GM23338 (cell line): ENCODE measurements at regions not wholly inside any gene's neighbourhood (a gene's known extent, or its start where the extent isn't known, plus 50 kb on each side); places are given as distances from the start of the nearest gene placed in this dataset.

Experiments used
- ATAC-seq: fragments of 200-7000 bp; cut with Tn5 transposase; 3 replicates; pipeline ENCODE4 v1.9.1; 2020
- DNase-seq: peaks from one replicate; pipeline ENCODE4 v3.0.0-alpha.2; 2015; ENCODE audit warnings: low spot score
- H2AFZ ChIP-seq: fragments of 200-600 bp; sonication (generic); 2 replicates; pipeline ENCODE4 v1.8.0; 2016; ENCODE audit warnings: antibody characterized with exemption, mild to moderate bottlenecking, moderate library complexity
- H3F3A ChIP-seq: fragments of 200-600 bp; sonication (generic); replicated peaks from 2 replicates; pipeline ENCODE4 v1.8.0; 2017; ENCODE audit warnings: antibody characterized with exemption, mixed run types, low read depth
- H3K27ac ChIP-seq: fragments of 200-600 bp; sonication (generic); 2 replicates; pipeline ENCODE4 v1.6.1; 2016; ENCODE audit warnings: low read depth
- H3K27me3 ChIP-seq: fragments of 200-600 bp; sonication (generic); 2 replicates; pipeline ENCODE4 v1.8.0; 2016; ENCODE audit warnings: mild to moderate bottlenecking, mixed run types, moderate library complexity; ENCODE audit not compliant: insufficient read depth
- H3K36me3 ChIP-seq: fragments of 200-600 bp; sonication (generic); 2 replicates; pipeline ENCODE4 v1.8.0; 2016; ENCODE audit warnings: mild to moderate bottlenecking; ENCODE audit not compliant: insufficient read depth
- H3K4me1 ChIP-seq: fragments of 200-600 bp; sonication (generic); 2 replicates; pipeline ENCODE4 v1.8.0; 2016; ENCODE audit warnings: mild to moderate bottlenecking, moderate library complexity; ENCODE audit not compliant: insufficient read depth
- H3K4me2 ChIP-seq: fragments of 200-600 bp; sonication (generic); 2 replicates; pipeline ENCODE4 v1.7.1; 2017; ENCODE audit warnings: mixed run types
- H3K4me3 ChIP-seq: fragments of 200-600 bp; sonication (generic); 2 replicates; pipeline ENCODE4 v1.6.1; 2016; ENCODE audit warnings: mixed run types
- H3K79me2 ChIP-seq: fragments of 200-600 bp; sonication (generic); replicated peaks from 2 replicates; pipeline ENCODE4 v1.8.0; 2017; ENCODE audit warnings: mild to moderate bottlenecking; ENCODE audit not compliant: insufficient read depth
- H3K9me2 ChIP-seq: fragments of 200-600 bp; sonication (generic); 2 replicates; pipeline ENCODE4 v1.8.0; 2017; ENCODE audit not compliant: insufficient read depth
- H4K20me1 ChIP-seq: fragments of 200-600 bp; sonication (generic); replicated peaks from 2 replicates; pipeline ENCODE4 v1.8.0; 2017; ENCODE audit warnings: mild to moderate bottlenecking; ENCODE audit not compliant: insufficient read depth
- H3K27ac Mint-ChIP-seq: 2 replicates; pipeline ENCODE4 v1.8.0; 2020; ENCODE audit warnings: inconsistent platforms, mild to moderate bottlenecking, moderate library complexity, mixed read lengths
- H3K27me3 Mint-ChIP-seq: 3 replicates; pipeline ENCODE4 v1.8.0; 2022; ENCODE audit warnings: low read depth, mild to moderate bottlenecking, moderate library complexity, mixed read lengths, inconsistent platforms; ENCODE audit not compliant: insufficient read depth, poor library complexity
- H3K36me3 Mint-ChIP-seq: 3 replicates; pipeline ENCODE4 v1.8.0; 2021; ENCODE audit warnings: low read depth, mild to moderate bottlenecking, inconsistent platforms, moderate library complexity, mixed read lengths
- H3K4me1 Mint-ChIP-seq: 3 replicates; pipeline ENCODE4 v1.8.0; 2020; ENCODE audit warnings: mild to moderate bottlenecking, inconsistent platforms, mixed read lengths
- H3K4me3 Mint-ChIP-seq: 3 replicates; pipeline ENCODE4 v1.8.0; 2021; ENCODE audit warnings: moderate library complexity, mild to moderate bottlenecking, inconsistent platforms, mixed read lengths
- H3K9me3 Mint-ChIP-seq: 3 replicates; pipeline ENCODE4 v1.8.0; 2020; ENCODE audit warnings: moderate library complexity, mild to moderate bottlenecking, inconsistent platforms, mixed read lengths
- CREB1 ChIP-seq: fragments of 250-450 bp; sonication (Bioruptor Pico); IDR thresholded peaks from 2 replicates; pipeline ENCODE4 v1.5.0; 2020; ENCODE audit warnings: low read depth, mild to moderate bottlenecking, moderate library complexity
- EZH2phosphoT487 ChIP-seq: fragments of 200-600 bp; sonication (generic); IDR thresholded peaks from one replicate; pipeline ENCODE4 v1.8.1; 2018; ENCODE audit warnings: antibody characterized with exemption; ENCODE audit not compliant: unreplicated experiment
- POLR2AphosphoS5 ChIP-seq: IDR thresholded peaks from 2 replicates; pipeline ENCODE4 v1.6.1; 2016; ENCODE audit warnings: antibody characterized with exemption, low read depth
- REST ChIP-seq: IDR thresholded peaks from one replicate; pipeline ENCODE4 v1.6.1; 2018; ENCODE audit warnings: antibody characterized with exemption; ENCODE audit not compliant: unreplicated experiment
- STAT1 ChIP-seq: IDR thresholded peaks from one replicate; pipeline ENCODE4 v1.6.1; 2016; ENCODE audit warnings: antibody characterized with exemption; ENCODE audit not compliant: unreplicated experiment
- ZNF114 ChIP-seq: fragments of 250-450 bp; sonication (Bioruptor Pico); IDR thresholded peaks from 2 replicates; pipeline ENCODE4 v1.5.0; 2020; ENCODE audit warnings: mild to moderate bottlenecking, moderate library complexity
- ZNF331 ChIP-seq: fragments of 250-450 bp; sonication (Bioruptor Pico); IDR thresholded peaks from 2 replicates; pipeline ENCODE4 v1.5.0; 2020; ENCODE audit warnings: low read depth, mild to moderate bottlenecking, moderate library complexity
- ZNF462 ChIP-seq: fragments of 250-450 bp; sonication (Bioruptor Pico); IDR thresholded peaks from 2 replicates; pipeline ENCODE4 v1.5.0; 2020; ENCODE audit warnings: mild to moderate bottlenecking, moderate library complexity
- TF ChIP-seq, protein P1 (sequence below): IDR thresholded peaks from 2 replicates; pipeline ENCODE4 v1.6.1; 2016; ENCODE audit warnings: antibody characterized with exemption

- peaks cover 74% of the 10 kb centered on the region for H3K9me3 Mint-ChIP-seq
- H3K36me3 Mint-ChIP-seq: peaks cover 3% of the 10 kb centered on the region; the same call in 1 of the 3 replicates
- Histone ChIP-seq H2AFZ (no peak overlapping the region), H3K36me3 (peaks cover under 1% of the 10 kb centered on the region; the same call in 1 of the 2 replicates), H3K9me2 (no peaks in the 10 kb centered on the region), H3K27ac (no peak overlapping the region), H3K4me2 (no peak overlapping the region), H3F3A (no peaks in the 10 kb centered on the region), H4K20me1 (no peaks in the 10 kb centered on the region), H3K4me1 (no peaks in the 10 kb centered on the region), H3K79me2 (no peaks in the 10 kb centered on the region), H3K4me3 (no peak overlapping the region), H3K27me3 (no peaks in the 10 kb centered on the region)
- DNase-seq: no peak
- no peak for TF ChIP-seq ZNF462 (CRISPR knock-in tag)
- TF ChIP-seq ZNF331: no peak
- TF ChIP-seq EZH2phosphoT487: no peak
- TF ChIP-seq CREB1 (CRISPR knock-in tag): no peak
- TF ChIP-seq, protein P1, sequence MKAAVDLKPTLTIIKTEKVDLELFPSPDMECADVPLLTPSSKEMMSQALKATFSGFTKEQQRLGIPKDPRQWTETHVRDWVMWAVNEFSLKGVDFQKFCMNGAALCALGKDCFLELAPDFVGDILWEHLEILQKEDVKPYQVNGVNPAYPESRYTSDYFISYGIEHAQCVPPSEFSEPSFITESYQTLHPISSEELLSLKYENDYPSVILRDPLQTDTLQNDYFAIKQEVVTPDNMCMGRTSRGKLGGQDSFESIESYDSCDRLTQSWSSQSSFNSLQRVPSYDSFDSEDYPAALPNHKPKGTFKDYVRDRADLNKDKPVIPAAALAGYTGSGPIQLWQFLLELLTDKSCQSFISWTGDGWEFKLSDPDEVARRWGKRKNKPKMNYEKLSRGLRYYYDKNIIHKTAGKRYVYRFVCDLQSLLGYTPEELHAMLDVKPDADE: no peak
- TF ChIP-seq ZNF114: no peak
- no peak for TF ChIP-seq POLR2AphosphoS5
- no peak for TF ChIP-seq STAT1
- TF ChIP-seq REST: no peak
- H3K27ac Mint-ChIP-seq: no peak overlapping the region
- no peaks in the 10 kb centered on the region for H3K4me1 Mint-ChIP-seq
- ATAC-seq: no peak
- peaks cover 2% of the 10 kb centered on the region for H3K27me3 Mint-ChIP-seq
- no peak overlapping the region for H3K4me3 Mint-ChIP-seq
Measured at GRCh38 chr9:101893661-101894646, 155.5 kb upstream of the GRIN3A start.
